CD8-positive, alpha-beta memory T cell (primary cell): ENCODE measurements at regions not wholly inside any gene's neighbourhood (a gene's known extent, or its start where the extent isn't known, plus 50 kb on each side); places are given as distances from the start of the nearest gene placed in this dataset.
A peak's percentile ranks its signal among the peaks of the same experiment; 100 is the strongest.

Experiments
- CTCF ChIA-PET: fragments of 350-600 bp; sonication (Branson Sonifier 250); formaldehyde crosslinking; loops from one replicate; lab custom pipeline; 2021; ENCODE audit warnings: antibody characterized with exemption; lab: Charles Lee
- POLR2A ChIA-PET: fragments of 350-600 bp; sonication (Branson Sonifier 250); formaldehyde crosslinking; loops from one replicate; lab custom pipeline; 2021; ENCODE audit warnings: antibody characterized with exemption; lab: Charles Lee
- DNase-seq, 5 donors: peaks; one replicate each; pipeline versions ENCODE4 v3.0.0 to v3.0.0-alpha.2; 2020 to 2022; ENCODE audit warnings: mixed read lengths in 1 of 5
- H3K27ac ChIP-seq: one replicate; pipeline ENCODE4 v1.7.0; 2013; ENCODE audit warnings: low read depth, mild to moderate bottlenecking, low read length, moderate library complexity
- H3K27me3 ChIP-seq: 2 replicates; pipeline ENCODE4 v1.7.0; 2013; ENCODE audit warnings: low read length, mild to moderate bottlenecking; ENCODE audit not compliant: insufficient read depth, poor library complexity, severe bottlenecking
- H3K36me3 ChIP-seq: 2 replicates; pipeline ENCODE4 v1.7.0; 2013; ENCODE audit warnings: mild to moderate bottlenecking, low read length, moderate library complexity; ENCODE audit not compliant: insufficient read depth
- H3K4me1 ChIP-seq: 2 replicates; pipeline ENCODE4 v1.7.0; 2013; ENCODE audit warnings: mild to moderate bottlenecking, low read length, moderate library complexity; ENCODE audit not compliant: insufficient read depth
- H3K4me3 ChIP-seq: 2 replicates; pipeline ENCODE4 v1.7.0; 2013; ENCODE audit warnings: mild to moderate bottlenecking, low read length
- H3K9me3 ChIP-seq: 2 replicates; pipeline ENCODE4 v1.7.0; 2013; ENCODE audit warnings: mild to moderate bottlenecking, low read length
- H3K27ac Mint-ChIP-seq, 8 donors: one replicate each; pipeline ENCODE4 v1.8.0; 2020 to 2021; ENCODE audit warnings: mixed read lengths in 8 of 8, mild to moderate bottlenecking in 6 of 8, inconsistent platforms in 3 of 8, moderate library complexity in 3 of 8
- H3K27me3 Mint-ChIP-seq, 2 donors: one replicate each; pipeline ENCODE4 v1.8.0; 2020 to 2021; ENCODE audit warnings: mixed read lengths in 2 of 2, mild to moderate bottlenecking in 1 of 2, moderate library complexity in 1 of 2
- H3K36me3 Mint-ChIP-seq, 3 donors: one replicate each; pipeline ENCODE4 v1.8.0; 2020 to 2021; ENCODE audit warnings: mixed read lengths in 3 of 3, inconsistent platforms in 1 of 3, mild to moderate bottlenecking in 1 of 3
- H3K4me1 Mint-ChIP-seq, 3 donors: one replicate each; pipeline ENCODE4 v1.8.0; 2020 to 2021; ENCODE audit warnings: mixed read lengths in 3 of 3, inconsistent platforms in 1 of 3, mild to moderate bottlenecking in 1 of 3
- H3K4me3 Mint-ChIP-seq, 7 donors: one replicate each; pipeline ENCODE4 v1.8.0; 2020 to 2021; ENCODE audit warnings: mixed read lengths in 7 of 7, mild to moderate bottlenecking in 6 of 7, moderate library complexity in 4 of 7, inconsistent platforms in 2 of 7
- H3K9me3 Mint-ChIP-seq, 5 donors: one replicate each; pipeline ENCODE4 v1.8.0; 2020 to 2022; ENCODE audit warnings: mixed read lengths in 5 of 5, mild to moderate bottlenecking in 3 of 5, moderate library complexity in 2 of 5, inconsistent platforms in 1 of 5

- ChIA-PET POLR2A (no interaction called here), CTCF (no interaction called here)
- Mint-ChIP-seq H3K36me3 (no peaks in the 10 kb centered on the region), H3K27ac (peak overlapping the region in 1 of 8 donors; percentile 1), H3K27me3 (no peaks in the 10 kb centered on the region), H3K9me3 (no peaks in the 10 kb centered on the region), H3K4me1 (peaks cover 6 to 9% (median 9%) of the 10 kb centered on the region in 3 donors), H3K4me3 (no peak overlapping the region)
- no peaks in the 10 kb centered on the region for H3K36me3 ChIP-seq
- DNase-seq: no peak
- no peaks in the 10 kb centered on the region for H3K4me1 ChIP-seq
- H3K4me3 ChIP-seq: no peak overlapping the region
- H3K9me3 ChIP-seq: no peaks in the 10 kb centered on the region
- H3K27me3 ChIP-seq: no peaks in the 10 kb centered on the region
- no peak overlapping the region for H3K27ac ChIP-seq
Observed at GRCh38 chr9:109886617-109887016, 106.6 kb downstream of the PALM2AKAP2 start.

- Histone ChIP-seq H3K27ac (no peak overlapping the region), H3K36me3 (no peaks in the 10 kb centered on the region), H3K27me3 (no peaks in the 10 kb centered on the region), H3K4me1 (no peaks in the 10 kb centered on the region), H3K4me3 (no peak overlapping the region), H3K9me3 (no peaks in the 10 kb centered on the region)
- DNase-seq: no peak
- Mint-ChIP-seq H3K27ac (no peak overlapping the region), H3K27me3 (no peaks in the 10 kb centered on the region), H3K4me3 (no peak overlapping the region), H3K9me3 (no peaks in the 10 kb centered on the region), H3K36me3 (no peaks in the 10 kb centered on the region), H3K4me1 (peaks cover 6 to 9% (median 9%) of the 10 kb centered on the region in 3 donors)
- POLR2A ChIA-PET: no interaction called here
- CTCF ChIA-PET: no interaction called here
Observed at GRCh38 chr9:109887079-109887478, 107.1 kb downstream of the PALM2AKAP2 start.

DNA sequence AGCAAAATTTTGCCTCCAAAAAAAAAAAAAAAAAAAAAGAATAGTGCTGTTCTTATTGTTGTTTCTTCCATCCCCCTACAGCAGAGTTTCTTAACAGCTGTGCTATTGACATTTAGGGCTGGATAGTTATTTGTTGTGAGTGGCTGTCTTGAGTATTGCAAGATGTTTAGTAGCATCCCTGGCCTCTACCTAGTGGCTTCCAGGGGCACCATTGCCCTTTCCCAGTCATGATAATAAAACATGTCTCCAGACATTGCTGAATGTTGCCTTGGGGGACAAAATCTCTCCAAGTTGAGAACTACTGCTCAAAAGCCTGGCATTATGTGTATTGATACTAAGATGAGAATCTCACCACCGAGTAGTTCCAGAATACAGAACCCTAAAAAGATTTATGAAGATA lies 108.7 kb downstream of the PALM2AKAP2 start:
- Mint-ChIP-seq H3K36me3 (no peaks in the 10 kb centered on the region), H3K4me3 (no peak overlapping the region), H3K4me1 (peaks cover 6 to 9% (median 9%) of the 10 kb centered on the region in 3 donors), H3K9me3 (no peaks in the 10 kb centered on the region), H3K27me3 (no peaks in the 10 kb centered on the region), H3K27ac (no peak overlapping the region)
- no peak overlapping the region for H3K4me3 ChIP-seq
- DNase-seq: no peak
- H3K36me3 ChIP-seq: no peaks in the 10 kb centered on the region
- ChIA-PET CTCF (no interaction called here), POLR2A (no interaction called here)
- no peak overlapping the region for H3K27ac ChIP-seq
- no peaks in the 10 kb centered on the region for H3K9me3 ChIP-seq
- no peaks in the 10 kb centered on the region for H3K4me1 ChIP-seq
- H3K27me3 ChIP-seq: no peaks in the 10 kb centered on the region

DNA sequence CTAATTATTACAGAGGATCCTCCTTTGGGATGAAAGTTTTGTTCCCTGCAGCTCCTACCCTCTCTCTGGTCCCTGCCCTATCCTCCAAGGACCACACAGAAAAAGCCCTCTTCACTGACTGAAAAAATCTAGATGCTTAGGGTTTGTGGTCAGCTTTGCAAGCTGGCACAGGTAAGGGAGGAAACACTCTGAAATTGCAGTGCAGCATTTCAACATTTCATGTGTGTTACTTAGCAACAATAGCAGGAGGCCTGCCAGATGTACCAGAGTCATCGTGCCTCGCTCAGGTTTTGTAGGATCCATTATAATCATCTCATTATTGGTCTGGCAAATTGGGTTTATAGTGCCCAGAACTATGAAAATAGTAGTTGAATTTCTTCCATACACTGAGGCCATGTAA lies 109.5 kb downstream of the PALM2AKAP2 start:
- H3K36me3 ChIP-seq: no peaks in the 10 kb centered on the region
- peaks cover 6 to 9% (median 9%) of the 10 kb centered on the region in 3 donors for H3K4me1 Mint-ChIP-seq
- no peak overlapping the region for H3K4me3 ChIP-seq
- no peaks in the 10 kb centered on the region for H3K27me3 ChIP-seq
- no peaks in the 10 kb centered on the region for H3K9me3 Mint-ChIP-seq
- no peak overlapping the region for H3K4me3 Mint-ChIP-seq
- H3K27ac ChIP-seq: no peak overlapping the region
- DNase-seq: no peak
- ChIA-PET POLR2A (no interaction called here), CTCF (no interaction called here)
- H3K27me3 Mint-ChIP-seq: no peaks in the 10 kb centered on the region
- H3K36me3 Mint-ChIP-seq: no peaks in the 10 kb centered on the region
- H3K9me3 ChIP-seq: no peaks in the 10 kb centered on the region
- no peaks in the 10 kb centered on the region for H3K4me1 ChIP-seq
- H3K27ac Mint-ChIP-seq: no peak overlapping the region

DNA sequence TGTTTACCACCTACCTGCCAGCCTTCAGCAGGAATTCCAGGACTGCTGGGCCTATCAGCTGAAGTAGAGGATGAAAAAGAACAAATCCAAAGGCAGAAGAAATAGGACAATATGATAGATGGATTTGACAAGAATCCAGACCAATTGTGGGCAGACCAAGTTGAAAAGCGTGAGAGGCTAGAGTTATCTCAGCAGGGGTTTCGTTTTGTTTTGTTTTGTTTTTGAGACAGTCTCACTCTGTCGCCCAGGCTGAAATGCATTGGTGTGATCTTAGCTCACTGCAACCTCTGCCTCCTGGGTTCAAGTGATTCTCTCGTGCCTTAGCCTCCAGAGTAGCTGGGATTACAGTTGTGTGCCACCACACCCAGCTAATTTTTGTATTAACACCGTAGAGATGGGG lies 113.2 kb downstream of the PALM2AKAP2 start:
- no peaks in the 10 kb centered on the region for H3K4me1 ChIP-seq
- Mint-ChIP-seq H3K27ac (no peak overlapping the region), H3K4me3 (no peak overlapping the region), H3K9me3 (no peaks in the 10 kb centered on the region), H3K4me1 (no peaks in the 10 kb centered on the region), H3K27me3 (no peaks in the 10 kb centered on the region), H3K36me3 (no peaks in the 10 kb centered on the region)
- no peak overlapping the region for H3K27ac ChIP-seq
- H3K4me3 ChIP-seq: no peak overlapping the region
- ChIA-PET POLR2A (no interaction called here), CTCF (no interaction called here)
- H3K36me3 ChIP-seq: no peaks in the 10 kb centered on the region
- H3K27me3 ChIP-seq: no peaks in the 10 kb centered on the region
- no peaks in the 10 kb centered on the region for H3K9me3 ChIP-seq
- no peak for DNase-seq

DNA sequence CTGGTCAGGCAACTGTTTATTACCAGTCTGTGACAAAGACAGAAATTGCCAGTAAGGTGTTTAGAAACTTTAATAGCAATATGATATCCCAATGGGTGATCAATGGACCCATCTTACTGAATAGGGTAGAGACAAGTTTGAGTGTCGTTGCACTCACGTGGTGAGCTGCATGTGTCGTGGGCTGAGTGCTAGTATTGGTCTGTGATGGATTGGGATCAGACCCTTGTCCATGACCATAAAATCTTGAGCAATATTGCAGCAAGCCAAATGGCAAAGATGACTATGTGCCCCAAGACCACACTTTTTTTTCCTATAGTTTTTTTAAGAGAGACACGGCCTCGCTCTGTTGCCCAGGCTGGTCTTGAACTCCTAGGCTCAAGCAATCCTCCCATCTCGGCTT lies 114.5 kb downstream of the PALM2AKAP2 start:
- peaks cover 0 to 5% of the 10 kb centered on the region in 2 donors for H3K27me3 Mint-ChIP-seq
- no peak overlapping the region for H3K27ac Mint-ChIP-seq
- no peaks in the 10 kb centered on the region for H3K4me1 Mint-ChIP-seq
- POLR2A ChIA-PET: no interaction called here
- H3K9me3 ChIP-seq: no peaks in the 10 kb centered on the region
- CTCF ChIA-PET: no interaction called here
- H3K27ac ChIP-seq: no peak overlapping the region
- H3K4me3 Mint-ChIP-seq: no peak overlapping the region
- H3K36me3 Mint-ChIP-seq: no peaks in the 10 kb centered on the region
- no peaks in the 10 kb centered on the region for H3K36me3 ChIP-seq
- H3K4me1 ChIP-seq: no peaks in the 10 kb centered on the region
- H3K4me3 ChIP-seq: no peak overlapping the region
- H3K27me3 ChIP-seq: no peaks in the 10 kb centered on the region
- no peaks in the 10 kb centered on the region for H3K9me3 Mint-ChIP-seq
- DNase-seq: no peak

DNA sequence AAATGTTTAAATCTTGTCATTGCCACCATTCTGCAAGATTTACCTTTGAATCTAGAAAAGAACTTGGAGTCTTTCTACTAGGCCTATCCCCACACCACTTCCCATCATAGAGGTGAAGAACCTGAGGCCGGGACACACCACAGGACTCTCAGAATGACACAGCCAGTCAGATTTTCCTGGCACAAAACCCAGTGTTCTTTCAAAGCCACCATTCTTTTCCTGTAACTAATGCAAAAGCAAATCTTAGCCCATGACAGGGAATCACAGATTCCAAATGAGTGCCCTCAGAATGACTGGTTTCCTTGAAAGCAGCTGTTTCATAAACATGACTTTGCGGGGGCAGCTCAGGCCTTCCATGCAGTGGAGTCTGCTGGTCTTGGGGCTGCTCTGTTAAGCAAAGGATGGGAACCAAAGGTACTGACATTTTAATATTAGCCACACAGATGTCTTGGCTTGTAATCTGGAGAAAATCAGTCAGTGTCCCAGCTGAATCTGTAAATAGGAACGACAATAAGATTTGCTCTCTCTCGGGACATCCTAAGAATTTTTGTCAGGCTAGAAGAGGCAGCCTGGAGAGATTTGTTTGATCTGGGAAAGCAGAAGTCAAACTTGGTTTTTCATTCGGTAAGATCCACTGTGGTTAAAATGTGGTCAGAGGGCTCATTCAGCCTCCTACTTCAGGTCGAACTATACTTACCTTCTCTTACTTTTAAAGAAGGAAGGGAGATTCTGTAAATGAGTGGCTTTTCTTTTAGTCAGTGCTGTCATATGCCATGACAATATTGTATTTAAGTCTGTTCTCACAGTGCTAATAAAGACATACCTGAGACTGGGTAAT lies 115.1 kb downstream of the PALM2AKAP2 start:
- Histone ChIP-seq H3K9me3 (no peaks in the 10 kb centered on the region), H3K27me3 (no peaks in the 10 kb centered on the region), H3K27ac (no peak overlapping the region), H3K4me3 (no peak overlapping the region), H3K4me1 (no peaks in the 10 kb centered on the region), H3K36me3 (no peaks in the 10 kb centered on the region)
- ChIA-PET CTCF (no interaction called here), POLR2A (no interaction called here)
- no peak overlapping the region for H3K4me3 Mint-ChIP-seq
- no peaks in the 10 kb centered on the region for H3K4me1 Mint-ChIP-seq
- H3K36me3 Mint-ChIP-seq: no peaks in the 10 kb centered on the region
- no peaks in the 10 kb centered on the region for H3K9me3 Mint-ChIP-seq
- peaks cover 0 to 5% of the 10 kb centered on the region in 2 donors for H3K27me3 Mint-ChIP-seq
- H3K27ac Mint-ChIP-seq: no peak overlapping the region
- no peak for DNase-seq

- Mint-ChIP-seq H3K36me3 (no peaks in the 10 kb centered on the region), H3K4me1 (no peaks in the 10 kb centered on the region), H3K27me3 (peaks cover 0 to 5% of the 10 kb centered on the region in 2 donors), H3K4me3 (no peak overlapping the region), H3K9me3 (no peaks in the 10 kb centered on the region), H3K27ac (no peak overlapping the region)
- Histone ChIP-seq H3K27me3 (no peaks in the 10 kb centered on the region), H3K9me3 (no peaks in the 10 kb centered on the region), H3K4me1 (no peaks in the 10 kb centered on the region), H3K4me3 (no peak overlapping the region), H3K36me3 (no peaks in the 10 kb centered on the region), H3K27ac (no peak overlapping the region)
- POLR2A ChIA-PET: no interaction called here
- CTCF ChIA-PET: interaction anchor here (4.6 kb wide), 1 partner anchor 157 kb away, joined by 25 read pairs; no protein-coding TSS in a partner anchor
- no peak for DNase-seq
Observed at GRCh38 chr9:109901201-109901600, 121.2 kb downstream of the PALM2AKAP2 start.
